ENCODE measurements at regions not wholly inside any gene's neighbourhood (a gene's known extent, or its start where the extent isn't known, plus 50 kb on each side); places are given as distances from the start of the nearest gene placed in this dataset.
"Not testable (repeated sequence)": the region's sequence is repeated elsewhere in the genome, so short reads cannot be mapped to it uniquely, and the experiment has no call there.

DNA sequence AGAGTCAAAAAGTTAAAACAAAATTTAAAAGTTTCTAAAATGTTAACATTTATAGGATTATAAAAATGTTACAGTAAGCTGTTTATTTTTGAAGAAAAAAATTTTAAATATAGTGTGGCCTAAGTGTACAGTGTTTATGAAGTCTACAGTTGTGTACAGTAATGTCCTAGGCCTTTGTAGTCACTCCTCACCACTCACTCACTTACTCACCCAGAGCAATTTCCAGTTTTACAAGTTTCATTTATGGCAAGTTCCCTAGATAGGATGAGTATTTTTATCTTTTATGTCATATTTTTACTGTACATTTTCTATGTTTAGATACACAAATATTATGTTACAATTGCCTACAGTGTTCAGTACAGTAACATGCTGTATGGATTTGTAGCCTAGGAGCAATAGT, 419.9 kb downstream of the ARL4A start:
- DNase-seq = no peak

GRCh38 chr7:13108061-13108460, 420.6 kb downstream of the ARL4A start:
- no peak for DNase-seq

- DNase-seq = no peak
Observed at GRCh38 chr7:13109201-13109600, 421.8 kb downstream of the ARL4A start.

GRCh38 chr7:13110107-13110506, 422.7 kb downstream of the ARL4A start:
- DNase-seq = no peak

GRCh38 chr7:13111230-13111629, 423.8 kb downstream of the ARL4A start:
- DNase-seq = no peak

DNA sequence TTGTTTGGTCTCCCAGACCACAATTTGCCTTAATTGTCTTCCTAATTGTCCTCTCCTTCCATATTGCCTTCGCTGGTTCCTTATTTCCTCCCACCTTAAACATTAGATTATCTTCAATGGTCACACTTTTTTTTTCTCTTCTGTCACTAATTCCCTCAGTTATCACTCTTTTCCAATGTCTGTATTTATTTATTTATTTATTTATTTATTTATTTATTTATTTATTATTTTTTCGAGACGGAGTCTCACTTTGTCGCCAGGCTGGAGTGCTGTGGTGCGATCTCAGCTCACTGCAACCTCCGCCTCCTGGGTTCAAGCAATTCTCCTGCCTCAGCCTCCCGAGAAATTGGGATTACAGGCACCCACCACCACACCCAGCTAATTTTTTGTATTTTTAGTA, 426.8 kb downstream of the ARL4A start:
- DNase-seq = not testable (repeated sequence)

DNA sequence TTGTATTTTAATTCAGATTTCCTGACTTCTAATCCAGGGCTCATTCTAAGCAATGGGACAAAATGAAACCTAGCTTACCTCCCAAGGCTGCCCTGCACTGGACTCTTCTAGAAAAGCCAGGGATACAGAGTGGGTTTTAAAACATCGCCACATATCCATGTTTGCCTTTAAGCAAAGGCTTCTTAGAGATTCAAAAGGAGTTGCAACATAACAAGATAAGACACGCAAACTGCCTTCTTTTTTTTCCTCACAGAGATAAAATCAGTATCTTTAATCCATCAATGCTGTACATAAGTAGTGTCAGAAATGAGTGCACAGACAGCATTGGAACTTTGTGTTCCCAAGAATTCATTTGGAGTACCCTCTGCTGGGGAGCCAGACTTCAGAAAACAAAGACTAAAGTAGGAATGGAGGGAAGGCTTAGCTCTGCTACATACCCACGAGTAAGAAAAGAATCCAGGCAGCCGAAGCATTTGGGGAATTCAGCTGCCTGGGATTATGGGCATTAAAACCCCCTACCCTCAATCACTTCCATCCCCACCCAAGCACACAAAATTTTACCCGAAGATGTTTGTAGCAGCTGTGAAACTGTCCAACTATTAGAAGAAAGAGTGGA, 427.8 kb downstream of the ARL4A start:
- no peak for DNase-seq

DNA sequence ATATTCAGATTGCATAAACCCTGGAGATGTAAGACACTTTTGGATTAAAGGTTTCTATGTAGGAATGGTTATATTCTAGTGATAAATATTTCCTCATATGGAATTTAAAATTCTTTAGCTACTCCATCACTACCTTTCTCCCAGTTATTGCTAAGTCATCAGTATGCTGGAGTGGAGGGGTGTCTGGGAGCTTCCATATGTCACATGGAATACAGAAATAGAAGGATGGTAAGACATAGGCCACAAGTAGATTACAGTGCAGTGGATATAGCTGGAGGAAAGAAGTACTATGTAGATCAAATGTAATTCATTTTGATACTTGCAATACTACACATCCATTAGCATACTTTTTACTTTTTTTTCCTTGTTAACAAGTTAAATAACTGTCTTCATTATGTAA, 428.4 kb downstream of the ARL4A start:
- no peak for DNase-seq

- DNase-seq = no peak
Observed at GRCh38 chr7:13117103-13117502, 429.7 kb downstream of the ARL4A start.

DNA sequence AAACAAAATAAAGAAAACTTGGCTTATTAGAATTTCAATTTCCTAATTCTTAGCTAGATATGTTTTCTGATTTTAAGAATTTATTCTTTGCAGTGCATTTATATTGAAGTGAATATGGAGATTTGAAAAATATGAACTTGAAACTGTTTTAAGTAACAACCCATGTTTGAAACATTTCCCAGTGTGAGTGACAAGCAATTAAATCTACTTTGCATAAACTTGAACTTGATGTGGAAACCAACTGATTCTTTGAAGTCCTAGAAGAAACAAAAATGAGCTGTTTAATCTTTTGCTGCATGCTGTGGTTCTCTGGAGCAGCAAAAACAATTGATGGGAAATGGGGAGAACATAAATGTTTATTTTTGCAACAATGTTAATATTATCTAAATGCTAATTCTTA, 430.2 kb downstream of the ARL4A start:
- no peak for DNase-seq

DNA sequence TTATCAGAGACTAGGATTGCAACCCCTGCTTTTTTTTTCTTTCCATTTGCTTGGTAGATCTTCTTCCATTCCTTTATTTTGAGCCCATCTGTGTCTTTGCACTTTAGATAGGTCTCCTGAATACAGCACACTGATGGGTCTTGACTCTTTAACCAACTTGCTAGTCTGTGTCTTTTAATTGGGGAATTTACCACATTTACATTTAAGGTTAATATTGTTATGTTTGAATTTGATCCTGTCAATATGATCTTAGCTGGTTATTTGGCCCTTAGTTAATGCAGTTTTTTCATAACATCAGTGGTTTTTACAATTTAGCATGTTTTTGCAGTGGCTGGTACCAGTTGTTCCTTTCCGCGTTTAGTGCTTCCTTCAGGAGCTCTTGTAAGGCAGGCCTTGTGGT, 437.2 kb downstream of the ARL4A start:
- not testable (repeated sequence) for DNase-seq

GRCh38 chr7:13126347-13126746, 438.9 kb downstream of the ARL4A start:
- DNase-seq = no peak

GRCh38 chr7:13130321-13130720, 442.9 kb downstream of the ARL4A start:
- DNase-seq = no peak

DNA sequence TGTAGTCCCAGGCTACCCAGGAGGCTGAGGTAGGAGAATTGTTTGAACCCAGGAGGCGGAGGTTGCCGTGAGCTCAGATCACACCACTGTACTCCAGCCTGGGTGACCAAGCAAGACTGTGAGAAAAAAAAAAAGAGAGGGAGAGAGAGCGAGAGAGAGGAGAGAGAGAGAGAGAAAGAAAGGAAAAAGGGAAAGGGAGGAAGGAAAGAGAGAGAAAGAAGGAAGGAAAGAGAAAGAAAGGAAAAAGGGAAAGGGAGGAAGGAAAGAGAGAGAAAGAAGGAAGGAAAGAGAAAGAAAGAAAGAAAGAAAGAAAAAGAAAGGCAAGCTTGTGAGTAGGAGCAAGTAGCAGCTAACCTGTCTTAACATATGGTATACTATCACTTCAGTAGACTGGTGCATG, 443.5 kb downstream of the ARL4A start:
- DNase-seq = not testable (repeated sequence)

- no peak for DNase-seq
Observed at GRCh38 chr7:13132314-13132713, 444.9 kb downstream of the ARL4A start.

- DNase-seq = not testable (repeated sequence)
Observed at GRCh38 chr7:13136345-13136744, 448.9 kb downstream of the ARL4A start.

GRCh38 chr7:13139436-13139835, 452.0 kb downstream of the ARL4A start:
- no peak for DNase-seq

- no peak for DNase-seq
Observed at GRCh38 chr7:13144673-13145072, 457.2 kb downstream of the ARL4A start.

- no peak for DNase-seq
Observed at GRCh38 chr7:13148548-13148947, 461.1 kb downstream of the ARL4A start.

GRCh38 chr7:13151978-13152377, 464.5 kb downstream of the ARL4A start:
- no peak for DNase-seq

DNA sequence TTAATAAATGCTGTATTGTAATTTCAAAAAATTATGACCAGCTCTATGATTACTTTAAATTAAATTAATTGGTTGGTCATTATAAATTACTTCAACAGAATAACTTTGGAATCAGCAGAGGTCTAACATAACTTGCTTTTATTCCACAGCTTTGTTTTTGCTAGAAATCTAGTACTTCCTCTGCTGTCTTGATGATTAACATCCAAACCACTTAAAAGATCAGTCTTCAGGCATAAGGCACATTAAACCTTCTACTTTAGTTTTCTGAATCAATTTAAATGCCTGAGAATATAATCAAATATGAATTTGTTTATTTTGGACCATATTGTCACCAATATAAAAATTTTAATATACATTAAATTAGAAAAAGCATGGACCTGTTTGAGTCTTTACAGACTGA, 465.3 kb downstream of the ARL4A start:
- no peak for DNase-seq

- no peak for DNase-seq
Observed at GRCh38 chr7:13153266-13153665, 465.8 kb downstream of the ARL4A start.

GRCh38 chr7:13153742-13154141, 466.3 kb downstream of the ARL4A start:
- no peak for DNase-seq

- DNase-seq = no peak
Observed at GRCh38 chr7:13155188-13155587, 467.8 kb downstream of the ARL4A start.

DNA sequence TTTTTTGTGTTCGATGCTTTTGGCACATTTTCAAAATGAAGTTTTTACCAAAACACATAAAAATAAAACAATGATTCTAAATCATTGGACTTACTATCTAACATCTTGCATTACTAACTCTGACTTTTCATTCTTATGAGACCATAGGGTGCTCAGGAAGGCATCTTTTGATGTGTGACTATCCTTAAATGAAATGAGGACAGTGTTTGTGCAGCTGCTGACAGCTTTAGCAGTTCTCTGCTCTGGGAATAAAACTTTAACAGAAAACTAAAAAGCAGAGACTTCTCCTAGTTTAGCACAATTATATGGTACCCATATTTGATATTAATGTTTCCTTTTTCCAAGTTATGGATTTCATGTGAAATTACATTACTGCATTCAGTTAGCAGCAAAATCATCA, 471.6 kb downstream of the ARL4A start:
- DNase-seq = no peak
